ENCODE measurements at regions not wholly inside any gene's neighbourhood (a gene's known extent, or its start where the extent isn't known, plus 50 kb on each side); places are given as distances from the start of the nearest gene placed in this dataset.

GRCh38 chr5:143610946-143611345 is 201.0 kb upstream of the HMHB1 start:
- TF ChIP-seq CTCF (IDR thresholded peaks at IDR 0.05 in 8 of 11, conservative IDR thresholded peaks at IDR 0.05 in 3 of 11) = no peak
- TF ChIP-seq POLR2AphosphoS5 (IDR thresholded peaks at IDR 0.05) = no peak

Data from spleen (tissue), 7 donors.